CD4-positive, alpha-beta T cell treated with Interleukin-4 for 4 hours (primary cell): ENCODE measurements at regions not wholly inside any gene's neighbourhood (a gene's known extent, or its start where the extent isn't known, plus 50 kb on each side); places are given as distances from the start of the nearest gene placed in this dataset.

ENCODE experiments used
- DNase-seq: peaks from one replicate; pipeline ENCODE4 v3.0.0-alpha.2; 2020

DNA sequence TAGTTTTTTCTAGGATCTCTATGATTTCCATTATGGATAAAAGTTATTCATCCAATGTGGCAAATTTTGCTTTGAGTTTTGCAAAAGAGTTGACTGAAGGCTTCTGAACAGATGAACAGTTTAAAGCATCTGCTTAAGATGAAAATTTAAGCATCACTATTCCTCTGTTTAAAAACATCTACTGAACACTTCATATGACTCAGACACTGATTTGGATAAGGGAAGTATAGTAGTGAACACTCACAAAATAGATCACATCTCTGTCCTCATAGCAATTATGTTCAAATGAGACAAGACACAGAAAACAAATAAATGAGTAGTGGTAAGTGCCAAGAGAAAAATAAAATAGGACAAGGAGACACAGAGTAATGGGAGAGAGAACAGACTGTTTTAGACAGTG lies 157.3 kb downstream of the MBL2 start:
- DNase-seq: no peak

GRCh38 chr10:52615756-52616394 lies 156.7 kb downstream of the MBL2 start:
- DNase-seq: no peak

- DNase-seq: no peak
Measured at GRCh38 chr10:52616395-52616764, 156.2 kb downstream of the MBL2 start.

DNA sequence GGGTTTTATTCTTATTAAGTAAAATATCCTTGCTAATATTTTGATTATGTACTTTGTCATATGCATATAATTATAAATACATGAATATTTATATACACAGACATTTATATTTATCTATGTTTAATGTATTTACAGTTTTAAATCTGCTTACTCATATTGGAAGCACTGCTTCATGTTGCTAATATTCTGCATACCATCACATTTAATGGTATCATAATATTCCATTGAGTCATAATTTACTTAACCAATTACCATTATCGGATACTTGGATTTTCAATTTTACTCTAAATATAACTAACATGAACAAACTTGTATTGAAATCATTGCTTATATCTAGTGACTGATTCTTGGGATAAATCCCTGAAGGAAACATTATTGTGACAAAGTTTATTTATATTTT lies 155.2 kb downstream of the MBL2 start:
- DNase-seq: no peak

GRCh38 chr10:52619052-52619451 lies 153.5 kb downstream of the MBL2 start:
- DNase-seq: no peak

GRCh38 chr10:52621635-52622079 lies 150.9 kb downstream of the MBL2 start:
- DNase-seq: no peak

DNA sequence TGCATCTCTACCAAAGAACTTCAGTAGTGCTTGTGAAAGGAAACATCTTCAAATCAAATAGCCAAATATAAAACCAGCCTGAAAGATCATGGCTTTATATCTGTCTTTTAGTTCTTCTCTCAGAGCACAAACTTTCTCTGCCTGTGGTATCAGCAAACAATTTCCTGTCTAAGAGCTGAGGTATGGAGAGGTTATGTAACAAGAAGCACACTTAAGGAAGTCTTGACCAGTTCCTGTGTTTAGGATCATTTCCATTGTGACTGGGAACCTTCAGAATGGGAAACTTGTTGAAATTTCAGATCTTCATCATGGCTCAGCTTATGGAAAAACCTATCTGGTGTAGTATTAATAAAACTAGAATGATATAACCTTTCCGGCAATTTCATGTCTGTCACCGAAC lies 148.8 kb downstream of the MBL2 start:
- no peak for DNase-seq

DNA sequence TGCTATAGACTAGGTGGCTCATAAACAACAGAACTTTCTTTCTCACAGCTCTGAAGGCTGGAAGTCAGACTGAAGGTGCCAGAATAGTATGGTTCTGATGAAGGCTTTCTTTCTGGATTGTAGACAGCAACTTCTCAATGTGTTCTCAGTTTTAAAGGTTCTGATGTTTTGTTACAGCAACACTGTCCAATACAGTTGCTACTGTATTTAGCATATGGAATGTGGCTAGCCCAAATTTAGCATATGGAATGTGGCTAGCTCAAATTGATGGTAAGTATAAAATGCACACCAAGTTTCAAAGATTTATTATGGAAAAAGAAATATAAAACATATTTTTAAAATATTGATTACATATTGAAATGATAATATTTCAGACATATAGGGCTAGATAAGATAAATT lies 145.3 kb downstream of the MBL2 start:
- DNase-seq: no peak

- DNase-seq: no peak
Measured at GRCh38 chr10:52631146-52631545, 141.4 kb downstream of the MBL2 start.

DNA sequence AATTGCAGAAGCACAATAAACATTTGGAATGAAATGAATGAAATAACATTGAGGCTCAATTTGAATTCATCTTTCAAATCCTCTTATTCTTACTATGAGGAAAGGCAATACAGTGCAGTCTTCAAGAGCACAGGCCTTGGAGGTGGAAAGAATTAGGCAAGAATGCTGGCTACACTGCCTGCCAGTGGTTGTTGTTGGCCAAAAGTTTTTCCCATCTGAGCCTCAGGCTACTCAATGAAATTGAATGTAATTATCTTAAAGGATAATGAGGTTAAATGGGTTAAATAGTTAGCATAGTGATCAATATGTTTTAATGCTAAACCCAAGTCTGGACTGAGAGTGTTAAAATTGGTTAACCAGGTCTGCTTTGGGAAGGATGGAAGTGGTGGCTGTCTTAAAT lies 140.9 kb downstream of the MBL2 start:
- DNase-seq: no peak

DNA sequence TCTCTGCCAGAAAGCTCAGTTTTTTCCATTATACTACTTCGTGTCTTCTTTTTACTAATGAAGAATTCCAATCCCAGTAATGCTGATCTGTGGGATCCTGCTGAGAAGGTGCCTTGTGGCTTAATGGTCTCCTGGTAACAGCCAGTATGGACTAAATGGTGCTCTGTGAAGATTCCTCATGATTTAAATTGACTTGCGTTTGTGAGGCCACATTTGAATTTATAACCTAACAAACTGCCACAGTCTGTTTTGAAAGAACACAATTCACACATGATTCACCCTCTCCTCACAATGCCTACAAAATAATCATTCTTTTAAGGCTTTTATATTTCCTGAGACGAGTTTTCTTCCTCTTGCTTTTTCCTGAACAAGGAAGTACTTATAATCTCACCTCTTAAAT lies 140.0 kb downstream of the MBL2 start:
- DNase-seq: no peak

- DNase-seq: no peak
Measured at GRCh38 chr10:52633266-52633665, 139.3 kb downstream of the MBL2 start.

DNA sequence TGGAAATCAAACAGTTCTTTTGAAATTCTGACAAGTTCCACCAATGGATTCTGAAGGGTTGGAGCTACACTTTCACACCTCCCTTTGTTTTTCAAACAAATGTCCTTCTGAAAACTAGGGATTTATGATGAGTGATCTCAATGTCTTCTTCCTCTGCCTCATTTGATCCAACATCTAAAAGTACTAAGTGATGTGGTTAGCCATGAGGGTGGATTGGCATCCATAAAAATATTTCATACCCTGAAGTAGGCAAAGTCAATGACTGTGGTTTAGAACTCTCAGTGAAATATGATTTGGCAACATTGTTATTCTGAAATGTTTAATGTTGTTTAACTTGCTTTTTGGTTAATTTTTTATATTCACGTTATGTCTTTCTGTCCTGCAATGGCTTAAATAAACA lies 136.9 kb downstream of the MBL2 start:
- DNase-seq: no peak

- no peak for DNase-seq
Measured at GRCh38 chr10:52636874-52637273, 135.7 kb downstream of the MBL2 start.

- no peak for DNase-seq
Measured at GRCh38 chr10:52637592-52637991, 135.0 kb downstream of the MBL2 start.

DNA sequence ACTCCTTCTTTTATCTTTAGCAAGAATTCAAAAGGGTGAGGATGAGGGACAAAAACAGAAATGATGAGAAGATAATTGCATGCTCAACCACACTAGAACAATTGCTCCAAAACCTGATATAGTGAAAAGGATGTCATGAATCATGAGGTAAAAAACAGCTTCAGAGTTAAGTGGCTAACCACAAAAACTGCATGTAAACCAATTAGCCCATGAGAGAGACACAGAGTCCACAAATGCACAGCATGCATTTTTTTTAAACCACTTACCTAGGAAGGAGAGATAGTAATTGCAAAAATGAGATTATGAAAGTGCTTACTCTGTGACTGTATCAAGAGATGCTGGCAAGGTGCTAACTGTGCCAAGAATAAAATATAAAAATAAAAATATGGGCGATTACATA lies 132.9 kb downstream of the MBL2 start:
- DNase-seq: no peak

DNA sequence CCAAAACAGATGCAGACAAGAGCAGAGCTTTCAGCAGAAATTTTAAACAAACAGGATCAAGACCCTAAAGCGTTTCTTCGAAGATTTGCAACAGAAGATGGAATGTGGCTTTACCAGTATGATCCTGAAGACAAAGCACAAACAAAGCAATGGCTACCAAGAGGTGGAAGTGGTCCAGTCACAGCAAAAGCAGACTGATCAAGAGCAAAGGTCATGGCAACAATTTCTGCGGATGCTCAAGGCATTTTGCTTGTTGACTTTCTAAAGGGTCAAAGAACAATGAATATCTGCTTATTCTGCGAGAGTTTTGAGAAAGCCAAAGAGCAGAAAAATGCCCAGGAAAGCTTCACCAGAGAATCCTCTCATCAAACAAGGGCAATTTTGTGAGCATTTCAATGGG lies 130.4 kb downstream of the MBL2 start:
- no peak for DNase-seq

- DNase-seq: peak; percentile 0
Measured at GRCh38 chr10:52644373-52645186, 128.0 kb downstream of the MBL2 start.

- DNase-seq: no peak
Measured at GRCh38 chr10:52645187-52645758, 127.3 kb downstream of the MBL2 start.

- DNase-seq: no peak
Measured at GRCh38 chr10:52649511-52649910, 123.1 kb downstream of the MBL2 start.

DNA sequence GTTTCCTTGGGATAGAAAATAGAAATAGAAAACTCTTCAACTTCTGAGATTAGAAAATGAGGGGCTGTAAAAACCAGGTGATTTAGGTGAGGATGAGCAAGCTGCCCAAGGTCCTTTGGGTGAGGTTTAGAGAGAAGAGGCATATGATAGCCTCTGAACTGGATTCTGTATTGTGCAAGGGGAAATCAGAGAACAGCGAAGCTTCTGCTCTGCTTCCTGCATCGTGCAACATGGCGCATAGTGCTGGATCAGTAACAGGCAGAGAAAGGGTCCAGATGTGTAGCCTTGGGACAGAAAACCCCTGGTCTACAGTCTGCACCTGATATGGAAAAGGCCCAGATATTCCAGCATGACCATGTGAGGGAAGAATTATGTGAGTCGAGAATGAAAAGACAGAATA lies 121.7 kb downstream of the MBL2 start:
- DNase-seq: no peak

DNA sequence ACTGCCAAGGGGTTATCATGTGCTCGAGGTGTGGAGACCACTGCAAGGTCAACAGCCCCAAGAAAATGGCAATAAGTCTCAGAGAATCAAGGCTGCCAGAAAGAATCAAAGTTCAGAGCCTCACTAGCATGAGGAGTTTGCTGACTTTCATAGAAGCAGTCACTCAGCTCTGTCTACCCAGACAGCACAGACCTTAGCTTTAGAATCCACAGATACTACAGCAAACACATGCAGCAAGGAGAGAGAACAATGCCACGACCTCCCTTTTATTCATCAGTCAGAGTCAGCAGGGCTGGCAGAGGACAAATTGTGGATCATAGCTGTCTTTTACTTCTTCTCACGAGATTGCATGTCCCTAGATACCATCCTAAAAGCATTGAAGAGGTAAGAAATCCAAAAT lies 121.3 kb downstream of the MBL2 start:
- DNase-seq: no peak

DNA sequence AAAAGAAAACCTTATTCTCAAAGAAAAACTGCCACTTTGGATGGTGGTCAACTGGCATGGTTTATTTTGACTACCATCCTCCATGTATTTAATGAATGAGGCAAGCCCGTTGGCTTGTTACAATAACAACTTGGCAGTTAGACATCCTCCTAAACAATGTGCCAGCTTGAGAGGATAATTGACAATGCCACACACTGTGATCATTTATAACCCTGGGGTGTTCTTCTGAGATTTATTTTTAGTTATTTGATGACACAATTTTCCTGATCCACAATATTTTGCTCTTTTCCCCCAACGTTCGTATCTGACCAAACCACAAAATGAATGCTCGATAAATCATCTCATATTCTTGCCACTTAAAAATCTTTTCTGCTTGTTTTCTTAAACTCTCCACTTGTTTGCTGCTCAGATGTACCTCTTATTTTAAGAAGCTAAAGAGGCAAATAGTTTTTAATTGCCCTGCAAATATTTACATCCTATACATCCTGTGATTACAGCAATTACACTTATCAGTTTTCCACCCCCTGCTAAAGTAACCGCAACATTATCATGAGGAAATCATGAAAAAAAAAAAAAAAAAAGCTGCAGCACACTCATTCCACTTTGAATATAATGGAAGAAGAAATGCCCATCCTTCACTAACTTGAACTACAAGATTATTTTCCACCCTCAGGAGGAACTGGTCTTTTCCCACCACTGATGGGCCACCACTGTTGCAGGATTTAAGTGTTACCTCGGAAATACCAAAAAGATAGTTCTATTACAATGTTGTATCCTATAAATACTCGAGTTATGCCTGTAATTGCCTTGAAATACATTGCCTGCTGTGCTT lies 119.9 kb downstream of the MBL2 start:
- DNase-seq: no peak
